KMS-11 (cell line): ENCODE measurements at regions not wholly inside any gene's neighbourhood (a gene's known extent, or its start where the extent isn't known, plus 50 kb on each side); places are given as distances from the start of the nearest gene placed in this dataset.

Experiments
- H2AFZ ChIP-seq: fragments of 200-600 bp; sonication (generic); 2 replicates; pipeline ENCODE4 v1.6.1; 2016; ENCODE audit warnings: antibody characterized with exemption, mixed run types, low read depth
- H3K27ac ChIP-seq: fragments of 200-600 bp; sonication (generic); 2 replicates; pipeline ENCODE4 v1.6.1; 2016; ENCODE audit warnings: mild to moderate bottlenecking, mixed run types
- H3K27me3 ChIP-seq: fragments of 200-600 bp; sonication (generic); 2 replicates; pipeline ENCODE4 v1.6.1; 2017; ENCODE audit warnings: mild to moderate bottlenecking, low read depth, mixed run types, moderate library complexity; ENCODE audit not compliant: insufficient read depth
- H3K36me3 ChIP-seq: fragments of 200-600 bp; sonication (generic); 2 replicates; pipeline ENCODE4 v1.6.1; 2017; ENCODE audit warnings: mild to moderate bottlenecking, mixed run types; ENCODE audit not compliant: insufficient read depth
- H3K4me1 ChIP-seq: fragments of 200-600 bp; sonication (generic); 2 replicates; pipeline ENCODE4 v1.6.1; 2016; ENCODE audit warnings: mild to moderate bottlenecking, low read depth, mixed run types; ENCODE audit not compliant: poor library complexity, severe bottlenecking
- H3K4me2 ChIP-seq: fragments of 200-600 bp; sonication (generic); 2 replicates; pipeline ENCODE4 v1.7.0; 2016; ENCODE audit warnings: mild to moderate bottlenecking, mixed run types
- H3K4me3 ChIP-seq: fragments of 200-600 bp; sonication (generic); IDR thresholded peaks from 2 replicates; pipeline ENCODE4 v1.6.1; 2017; ENCODE audit warnings: low read depth, low read length, mixed read lengths; ENCODE audit not compliant: insufficient read depth
- H3K79me2 ChIP-seq: fragments of 200-600 bp; sonication (generic); 2 replicates; pipeline ENCODE4 v1.6.1; 2016; ENCODE audit warnings: low read depth, mixed run types; ENCODE audit not compliant: insufficient read depth
- H3K9ac ChIP-seq: fragments of 200-600 bp; sonication (generic); 2 replicates; pipeline ENCODE4 v1.6.1; 2016; ENCODE audit warnings: mild to moderate bottlenecking, mixed run types
- H4K20me1 ChIP-seq: fragments of 200-600 bp; sonication (generic); 2 replicates; pipeline ENCODE4 v1.6.1; 2016; ENCODE audit warnings: mild to moderate bottlenecking, mixed run types; ENCODE audit not compliant: insufficient read depth
- TF ChIP-seq, protein P1 (sequence below): fragments of 200-600 bp; sonication (generic); conservative IDR thresholded peaks from 2 replicates; pipeline ENCODE4 v1.6.1; 2017; ENCODE audit warnings: low read depth, mild to moderate bottlenecking, antibody characterized with exemption, low read length, moderate library complexity, mixed read lengths

GRCh38 chr2:234322766-234323465 lies 174.0 kb downstream of the ARL4C start:
- Histone ChIP-seq H3K9ac (no peak overlapping the region), H4K20me1 (no peaks in the 10 kb centered on the region), H3K4me1 (no peaks in the 10 kb centered on the region), H3K36me3 (no peaks in the 10 kb centered on the region), H2AFZ (no peak overlapping the region), H3K27ac (no peak overlapping the region), H3K4me3 (no peak overlapping the region), H3K27me3 (no peaks in the 10 kb centered on the region), H3K79me2 (no peaks in the 10 kb centered on the region), H3K4me2 (no peak overlapping the region)
- TF ChIP-seq, protein P1, sequence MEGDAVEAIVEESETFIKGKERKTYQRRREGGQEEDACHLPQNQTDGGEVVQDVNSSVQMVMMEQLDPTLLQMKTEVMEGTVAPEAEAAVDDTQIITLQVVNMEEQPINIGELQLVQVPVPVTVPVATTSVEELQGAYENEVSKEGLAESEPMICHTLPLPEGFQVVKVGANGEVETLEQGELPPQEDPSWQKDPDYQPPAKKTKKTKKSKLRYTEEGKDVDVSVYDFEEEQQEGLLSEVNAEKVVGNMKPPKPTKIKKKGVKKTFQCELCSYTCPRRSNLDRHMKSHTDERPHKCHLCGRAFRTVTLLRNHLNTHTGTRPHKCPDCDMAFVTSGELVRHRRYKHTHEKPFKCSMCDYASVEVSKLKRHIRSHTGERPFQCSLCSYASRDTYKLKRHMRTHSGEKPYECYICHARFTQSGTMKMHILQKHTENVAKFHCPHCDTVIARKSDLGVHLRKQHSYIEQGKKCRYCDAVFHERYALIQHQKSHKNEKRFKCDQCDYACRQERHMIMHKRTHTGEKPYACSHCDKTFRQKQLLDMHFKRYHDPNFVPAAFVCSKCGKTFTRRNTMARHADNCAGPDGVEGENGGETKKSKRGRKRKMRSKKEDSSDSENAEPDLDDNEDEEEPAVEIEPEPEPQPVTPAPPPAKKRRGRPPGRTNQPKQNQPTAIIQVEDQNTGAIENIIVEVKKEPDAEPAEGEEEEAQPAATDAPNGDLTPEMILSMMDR: no peak

DNA sequence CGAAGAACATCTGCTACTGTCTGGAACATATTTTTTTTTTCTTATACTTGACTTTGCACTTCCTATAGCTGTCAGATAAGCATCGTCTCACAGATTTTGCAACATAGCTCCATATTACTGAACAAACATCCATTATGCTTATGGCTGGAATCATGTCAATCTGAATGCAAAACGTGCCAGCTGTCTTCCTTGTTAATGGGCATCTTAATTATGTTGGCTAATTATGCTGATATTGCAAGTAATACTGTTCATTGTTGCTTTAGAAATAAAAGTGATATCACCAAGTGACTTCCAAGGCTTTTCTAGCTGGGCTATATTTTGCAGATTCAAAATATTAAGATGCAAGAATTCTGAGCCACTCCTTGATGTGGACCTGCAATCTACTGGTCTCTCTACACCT lies 176.8 kb downstream of the ARL4C start:
- TF ChIP-seq, protein P1: no peak
- Histone ChIP-seq H3K79me2 (no peaks in the 10 kb centered on the region), H3K4me2 (no peak overlapping the region), H3K9ac (no peak overlapping the region), H3K4me3 (no peak overlapping the region), H3K4me1 (no peaks in the 10 kb centered on the region), H3K27me3 (no peaks in the 10 kb centered on the region), H3K36me3 (no peaks in the 10 kb centered on the region), H4K20me1 (no peaks in the 10 kb centered on the region), H2AFZ (no peak overlapping the region), H3K27ac (no peak overlapping the region)

DNA sequence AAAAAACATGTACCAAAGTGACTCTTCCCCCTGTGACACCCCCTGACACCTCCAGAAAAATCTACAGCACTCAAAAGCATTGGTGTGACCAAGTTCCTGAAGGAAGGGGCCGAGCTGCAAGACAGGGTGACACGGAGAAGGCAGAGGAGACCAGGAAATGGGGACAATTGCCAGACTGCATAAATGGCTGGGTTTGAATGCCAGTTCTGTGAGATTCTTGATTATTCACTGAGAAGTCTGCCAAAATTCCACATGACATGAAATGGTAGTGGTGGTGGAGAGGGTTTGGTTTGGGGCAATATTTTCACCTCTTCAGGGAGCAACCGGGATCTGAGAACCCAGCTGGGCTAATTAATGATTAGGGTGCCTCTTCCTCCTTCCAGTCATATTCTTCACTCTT lies 178.5 kb downstream of the ARL4C start:
- TF ChIP-seq, protein P1: no peak
- Histone ChIP-seq H3K27ac (no peak overlapping the region), H3K9ac (no peak overlapping the region), H3K4me2 (no peak overlapping the region), H3K36me3 (no peaks in the 10 kb centered on the region), H3K27me3 (no peaks in the 10 kb centered on the region), H3K4me3 (no peak overlapping the region), H2AFZ (no peak overlapping the region), H3K79me2 (no peaks in the 10 kb centered on the region), H4K20me1 (no peaks in the 10 kb centered on the region), H3K4me1 (no peaks in the 10 kb centered on the region)

GRCh38 chr2:234313558-234313957 lies 183.3 kb downstream of the ARL4C start:
- Histone ChIP-seq H4K20me1 (no peaks in the 10 kb centered on the region), H3K27me3 (no peaks in the 10 kb centered on the region), H3K4me3 (no peak overlapping the region), H2AFZ (no peak overlapping the region), H3K79me2 (no peaks in the 10 kb centered on the region), H3K4me1 (no peaks in the 10 kb centered on the region), H3K9ac (no peak overlapping the region), H3K27ac (no peak overlapping the region), H3K36me3 (no peaks in the 10 kb centered on the region), H3K4me2 (no peak overlapping the region)
- TF ChIP-seq, protein P1: no peak
